ENCODE measurements at regions not wholly inside any gene's neighbourhood (a gene's known extent, or its start where the extent isn't known, plus 50 kb on each side); places are given as distances from the start of the nearest gene placed in this dataset.

DNA sequence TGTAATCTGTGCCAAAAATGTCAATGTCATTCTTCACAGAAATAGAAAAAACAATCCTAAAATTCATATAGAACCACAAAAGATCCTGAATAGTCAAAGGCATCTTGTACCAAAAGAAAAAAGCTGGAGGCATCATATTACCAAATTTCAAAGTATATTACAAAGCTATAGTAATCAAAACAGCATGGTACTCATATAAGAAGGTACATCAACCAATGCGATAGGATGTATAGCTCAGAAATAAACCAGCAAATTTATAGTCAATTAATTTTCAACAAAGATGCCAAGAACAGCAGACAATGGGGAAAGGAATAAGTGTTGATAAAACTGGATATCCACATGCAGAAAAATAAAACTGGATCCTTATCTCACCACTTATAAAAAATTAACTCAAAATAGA lies 150.5 kb upstream of the PRICKLE2 start:
- H3K9me3 Mint-ChIP-seq, result peaks cover 2% of the 10 kb centered on the region
- no peaks in the 10 kb centered on the region for H3K27me3 Mint-ChIP-seq
- H3K27ac Mint-ChIP-seq, result no peak overlapping the region
- intact Hi-C loops (cut with micrococcal nuclease), result no loop called here
- H3K4me1 Mint-ChIP-seq (ENCODE audit: low read depth), result no peaks in the 10 kb centered on the region
- no peak overlapping the region for H3K4me3 Mint-ChIP-seq
- H3K36me3 Mint-ChIP-seq (ENCODE audit: low read depth), result no peaks in the 10 kb centered on the region
- no peak for DNase-seq
- ChIA-PET CTCF (no interaction called here), POLR2A (interaction anchor here (0.6 kb wide), 1 partner anchor 90 kb away, joined by 3 read pairs; no protein-coding TSS in a partner anchor)
- no peak for ATAC-seq
- TF ChIP-seq, protein P1, sequence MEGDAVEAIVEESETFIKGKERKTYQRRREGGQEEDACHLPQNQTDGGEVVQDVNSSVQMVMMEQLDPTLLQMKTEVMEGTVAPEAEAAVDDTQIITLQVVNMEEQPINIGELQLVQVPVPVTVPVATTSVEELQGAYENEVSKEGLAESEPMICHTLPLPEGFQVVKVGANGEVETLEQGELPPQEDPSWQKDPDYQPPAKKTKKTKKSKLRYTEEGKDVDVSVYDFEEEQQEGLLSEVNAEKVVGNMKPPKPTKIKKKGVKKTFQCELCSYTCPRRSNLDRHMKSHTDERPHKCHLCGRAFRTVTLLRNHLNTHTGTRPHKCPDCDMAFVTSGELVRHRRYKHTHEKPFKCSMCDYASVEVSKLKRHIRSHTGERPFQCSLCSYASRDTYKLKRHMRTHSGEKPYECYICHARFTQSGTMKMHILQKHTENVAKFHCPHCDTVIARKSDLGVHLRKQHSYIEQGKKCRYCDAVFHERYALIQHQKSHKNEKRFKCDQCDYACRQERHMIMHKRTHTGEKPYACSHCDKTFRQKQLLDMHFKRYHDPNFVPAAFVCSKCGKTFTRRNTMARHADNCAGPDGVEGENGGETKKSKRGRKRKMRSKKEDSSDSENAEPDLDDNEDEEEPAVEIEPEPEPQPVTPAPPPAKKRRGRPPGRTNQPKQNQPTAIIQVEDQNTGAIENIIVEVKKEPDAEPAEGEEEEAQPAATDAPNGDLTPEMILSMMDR (IDR thresholded peaks at IDR 0.05), result no peak

DNA sequence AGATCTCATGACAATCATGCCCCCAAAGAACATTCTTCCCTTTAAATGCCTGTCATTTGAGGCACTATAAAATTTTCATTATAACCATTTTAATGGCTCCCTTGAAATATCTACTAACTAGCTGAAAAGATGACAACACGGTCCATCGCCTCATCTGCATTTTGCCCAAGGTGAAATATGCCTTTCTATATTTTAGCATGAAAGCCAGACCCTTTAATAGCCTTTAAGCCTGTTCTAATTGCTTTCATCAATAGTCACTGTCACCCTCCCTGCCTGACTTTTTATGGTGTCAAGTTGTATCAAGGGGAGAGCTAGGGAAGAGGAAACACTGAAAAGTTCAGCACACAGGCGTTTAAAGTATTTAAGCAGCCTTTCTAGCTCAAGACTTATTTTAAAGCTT lies 144.1 kb upstream of the PRICKLE2 start:
- no peaks in the 10 kb centered on the region for H3K27me3 Mint-ChIP-seq
- TF ChIP-seq, protein P1 (IDR thresholded peaks at IDR 0.05), result no peak
- ChIA-PET POLR2A (no interaction called here), CTCF (interaction anchor here (0.9 kb wide), 2 partner anchors 19 to 339 kb away, joined by 3 read pairs; no protein-coding TSS in a partner anchor)
- intact Hi-C loops (cut with micrococcal nuclease), result no loop called here
- DNase-seq, result no peak
- ATAC-seq, result no peak
- H3K36me3 Mint-ChIP-seq (ENCODE audit: low read depth), result no peaks in the 10 kb centered on the region
- no peaks in the 10 kb centered on the region for H3K9me3 Mint-ChIP-seq
- H3K4me3 Mint-ChIP-seq, result no peak overlapping the region
- H3K27ac Mint-ChIP-seq, result no peak overlapping the region
- H3K4me1 Mint-ChIP-seq (ENCODE audit: low read depth), result no peaks in the 10 kb centered on the region

DNA sequence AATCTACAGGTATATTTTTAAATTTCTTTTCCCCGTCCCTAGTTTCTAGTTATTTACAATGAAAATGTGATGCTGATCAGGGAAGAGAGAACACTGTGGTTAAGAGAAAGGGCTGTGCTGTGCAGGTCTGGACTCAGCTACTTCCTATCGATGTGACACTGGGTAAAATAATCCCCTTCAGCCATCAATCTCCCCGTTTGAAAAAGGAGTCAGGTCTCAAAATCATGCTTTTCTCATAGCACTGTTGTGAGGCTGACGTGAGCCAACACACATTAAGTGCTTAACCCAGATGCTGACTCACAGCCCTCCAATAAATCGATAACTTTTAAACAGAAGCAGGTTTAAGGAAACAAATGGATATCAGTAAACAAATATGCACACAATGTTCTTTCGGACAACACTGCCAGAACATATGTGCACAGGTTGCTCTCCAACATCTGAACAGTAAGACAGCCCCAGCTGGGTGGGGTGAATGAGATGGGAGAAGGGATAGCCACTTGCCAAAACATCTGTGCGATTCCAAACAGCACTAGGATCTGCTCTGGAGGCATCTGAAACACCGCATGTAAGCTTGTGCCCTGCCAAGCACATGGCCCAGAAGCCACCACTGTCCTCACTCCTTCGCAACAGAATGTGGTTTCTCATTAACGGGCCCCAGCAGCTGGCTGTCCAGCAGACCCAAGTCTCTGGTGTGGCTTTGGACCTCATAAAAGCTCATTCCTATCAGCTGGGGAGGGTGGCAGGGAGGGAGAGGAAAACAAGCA lies 143.2 kb upstream of the PRICKLE2 start:
- DNase-seq (no peak), ATAC-seq (no peak)
- ChIA-PET CTCF (interaction anchor here (0.9 kb wide), 1 partner anchor 338 kb away, joined by 3 read pairs; no protein-coding TSS in a partner anchor), POLR2A (no interaction called here)
- TF ChIP-seq, protein P1 (IDR thresholded peaks at IDR 0.05), result no peak
- no peaks in the 10 kb centered on the region for H3K36me3 Mint-ChIP-seq (ENCODE audit: low read depth)
- no peak overlapping the region for H3K4me3 Mint-ChIP-seq
- H3K27me3 Mint-ChIP-seq, result no peaks in the 10 kb centered on the region
- no peak overlapping the region for H3K27ac Mint-ChIP-seq
- H3K9me3 Mint-ChIP-seq, result no peaks in the 10 kb centered on the region
- intact Hi-C loops (cut with micrococcal nuclease), result no loop called here
- H3K4me1 Mint-ChIP-seq (ENCODE audit: low read depth), result no peaks in the 10 kb centered on the region

DNA sequence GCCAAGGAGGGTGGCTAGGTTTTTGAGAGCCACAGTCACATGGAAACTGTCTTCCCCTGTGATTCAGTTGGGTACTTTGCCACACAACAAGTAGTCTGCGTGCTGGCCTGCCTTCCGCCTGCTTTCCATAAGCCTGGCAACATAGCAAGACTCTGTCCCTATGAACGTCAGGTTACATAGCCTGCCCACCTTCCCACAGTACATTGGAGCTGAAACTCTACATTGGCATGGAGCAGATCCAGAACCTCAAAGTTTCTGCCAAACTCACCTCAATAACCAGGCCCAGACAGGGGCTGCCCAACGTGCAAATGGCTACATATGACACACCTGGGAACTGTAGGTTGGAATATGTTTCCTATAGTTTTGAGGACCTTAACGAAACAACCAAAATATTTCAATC lies 140.6 kb upstream of the PRICKLE2 start:
- DNase-seq (no peak), ATAC-seq (no peak)
- CTCF ChIA-PET, result no interaction called here
- H3K4me3 Mint-ChIP-seq, result no peak overlapping the region
- TF ChIP-seq, protein P1 (IDR thresholded peaks at IDR 0.05), result no peak
- no peaks in the 10 kb centered on the region for H3K27me3 Mint-ChIP-seq
- H3K36me3 Mint-ChIP-seq (ENCODE audit: low read depth), result no peaks in the 10 kb centered on the region
- intact Hi-C loops (cut with micrococcal nuclease), result no loop called here
- H3K27ac Mint-ChIP-seq, result no peak overlapping the region
- POLR2A ChIA-PET, result no interaction called here
- no peaks in the 10 kb centered on the region for H3K9me3 Mint-ChIP-seq
- no peaks in the 10 kb centered on the region for H3K4me1 Mint-ChIP-seq (ENCODE audit: low read depth)

- Mint-ChIP-seq H3K4me1 (ENCODE audit: low read depth) (no peaks in the 10 kb centered on the region), H3K36me3 (ENCODE audit: low read depth) (no peaks in the 10 kb centered on the region), H3K27me3 (no peaks in the 10 kb centered on the region), H3K9me3 (no peaks in the 10 kb centered on the region), H3K27ac (no peak overlapping the region), H3K4me3 (no peak overlapping the region)
- ATAC-seq (no peak), DNase-seq (no peak)
- TF ChIP-seq, protein P1 (IDR thresholded peaks at IDR 0.05), result no peak
- intact Hi-C loops (cut with micrococcal nuclease), result no loop called here
- POLR2A ChIA-PET, result no interaction called here
- CTCF ChIA-PET, result no interaction called here
These were observed 138.6 kb upstream of the PRICKLE2 start for GRCh38 chr3:64363842-64364241.
